ENCODE measurements at regions not wholly inside any gene's neighbourhood (a gene's known extent, or its start where the extent isn't known, plus 50 kb on each side); places are given as distances from the start of the nearest gene placed in this dataset.
"Not testable (repeated sequence)": the region's sequence is repeated elsewhere in the genome, so short reads cannot be mapped to it uniquely, and the experiment has no call there.

DNA sequence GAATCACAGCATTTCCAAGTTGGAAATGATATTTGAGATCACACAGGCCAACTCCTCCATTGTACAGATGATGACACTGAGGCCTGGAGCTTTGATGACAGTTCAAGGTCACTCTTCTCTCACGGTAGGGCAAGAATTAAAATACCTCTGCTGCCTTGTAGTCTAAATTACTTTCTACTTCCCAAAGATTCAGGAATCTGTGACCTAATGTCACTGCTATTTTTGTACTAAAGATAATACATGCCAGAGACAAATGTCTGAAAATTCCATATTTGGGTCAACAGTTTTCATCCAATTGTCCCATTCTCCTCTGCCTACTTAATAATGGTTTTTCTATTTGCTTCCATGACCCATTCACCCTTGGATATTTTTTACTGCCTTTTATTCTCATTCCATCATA lies 160.0 kb downstream of the SOD2 start:
- DNase-seq, result no peak
- intact Hi-C loops (cut with micrococcal nuclease), result no loop called here

DNA sequence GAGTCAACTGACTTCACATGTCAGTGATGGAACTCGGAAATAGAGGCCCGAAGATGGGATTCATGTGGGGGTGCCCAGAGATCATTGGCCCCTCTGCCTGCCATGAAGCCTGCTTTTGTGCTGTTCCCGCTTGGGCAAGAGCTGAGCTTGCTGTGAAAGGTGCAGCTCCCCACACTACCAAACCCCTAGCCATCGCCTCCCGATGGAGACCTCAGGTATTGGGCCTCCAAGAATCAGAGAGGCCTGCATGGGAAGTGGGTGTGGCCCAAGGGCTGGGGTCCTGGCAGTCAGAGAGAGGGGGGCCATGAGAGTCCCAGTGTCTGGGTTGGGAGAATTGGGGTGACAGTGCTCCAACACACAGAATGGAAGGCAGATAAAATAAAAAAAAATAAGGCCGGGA lies 160.9 kb downstream of the SOD2 start:
- DNase-seq (no peak), ATAC-seq (no peak)
- intact Hi-C loops (cut with micrococcal nuclease), result no loop called here

More for the DNA sequence above, 160.0 kb downstream of the SOD2 start:
- ATAC-seq, result no peak

DNA sequence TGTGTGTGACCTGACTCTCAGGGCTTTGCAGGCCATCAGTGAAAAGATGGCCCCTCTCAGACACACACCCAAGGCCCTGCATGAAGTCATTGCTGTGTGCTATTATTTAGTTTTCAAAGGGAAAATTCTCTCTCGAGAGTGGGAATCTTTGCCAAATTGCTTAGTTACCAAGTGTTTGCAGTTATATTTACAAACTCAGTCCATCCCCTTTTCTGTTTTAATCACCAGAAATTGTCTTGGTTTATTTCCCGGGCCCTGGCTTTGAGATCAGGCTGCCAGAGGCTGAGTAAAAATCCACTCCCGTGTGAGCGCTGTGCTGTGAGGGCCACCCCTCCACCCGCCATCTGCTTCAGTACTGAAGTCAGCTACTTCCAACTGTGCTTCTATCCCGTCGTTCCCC lies 163.1 kb downstream of the SOD2 start:
- DNase-seq (peak; percentile 49), ATAC-seq (peak; percentile 87)
- intact Hi-C loops (cut with micrococcal nuclease), result no loop called here

DNA sequence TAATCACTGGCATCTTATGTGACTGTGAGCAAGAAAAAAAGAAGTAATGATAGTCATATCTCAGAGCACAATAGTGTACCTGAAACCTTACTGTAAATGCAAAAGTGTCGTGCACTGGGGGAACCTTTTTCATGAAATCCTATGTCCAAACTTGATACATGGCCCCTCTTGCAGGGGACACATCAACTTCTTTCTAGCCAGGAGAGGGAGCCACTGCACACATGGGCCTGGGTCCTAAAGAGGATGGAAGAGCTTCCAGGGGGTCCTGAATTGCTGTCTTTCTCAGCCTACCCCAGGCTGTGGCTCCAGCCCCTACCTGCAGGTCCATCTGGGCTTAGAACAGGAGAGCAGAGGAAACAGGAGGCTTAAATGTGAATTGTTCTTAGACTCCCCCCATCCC lies 165.7 kb downstream of the SOD2 start:
- intact Hi-C loops (cut with micrococcal nuclease), result no loop called here
- DNase-seq (no peak), ATAC-seq (no peak)

DNA sequence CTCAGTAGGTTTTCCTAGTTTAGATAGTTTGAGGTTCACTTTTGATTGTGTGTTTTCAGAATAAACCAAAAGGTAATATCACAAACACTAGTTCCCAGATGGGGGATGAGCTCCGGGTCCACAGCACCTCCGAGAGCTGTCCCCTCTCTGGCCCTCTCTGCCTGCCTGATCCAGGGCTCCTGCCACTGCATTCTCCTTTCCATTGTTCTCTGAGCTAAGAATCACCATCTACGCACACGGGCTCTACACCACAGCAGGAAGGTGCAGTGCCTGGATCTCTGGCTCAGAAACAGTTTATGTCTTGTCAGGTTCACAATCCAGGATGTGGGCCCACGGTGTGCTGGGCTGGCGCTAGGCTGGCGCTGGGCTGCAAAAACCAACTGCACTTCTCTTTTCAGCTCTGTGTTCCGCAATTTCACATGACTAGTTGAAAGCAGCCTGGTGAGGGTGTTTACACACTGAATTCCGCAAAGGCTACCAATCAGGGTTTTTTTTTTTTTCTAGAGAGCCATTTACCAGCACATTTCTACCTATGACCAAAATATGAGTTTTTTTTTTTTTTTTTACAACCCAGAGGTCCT lies 167.5 kb downstream of the SOD2 start:
- DNase-seq (no peak), ATAC-seq (no peak)
- intact Hi-C loops (cut with micrococcal nuclease), result no loop called here

DNA sequence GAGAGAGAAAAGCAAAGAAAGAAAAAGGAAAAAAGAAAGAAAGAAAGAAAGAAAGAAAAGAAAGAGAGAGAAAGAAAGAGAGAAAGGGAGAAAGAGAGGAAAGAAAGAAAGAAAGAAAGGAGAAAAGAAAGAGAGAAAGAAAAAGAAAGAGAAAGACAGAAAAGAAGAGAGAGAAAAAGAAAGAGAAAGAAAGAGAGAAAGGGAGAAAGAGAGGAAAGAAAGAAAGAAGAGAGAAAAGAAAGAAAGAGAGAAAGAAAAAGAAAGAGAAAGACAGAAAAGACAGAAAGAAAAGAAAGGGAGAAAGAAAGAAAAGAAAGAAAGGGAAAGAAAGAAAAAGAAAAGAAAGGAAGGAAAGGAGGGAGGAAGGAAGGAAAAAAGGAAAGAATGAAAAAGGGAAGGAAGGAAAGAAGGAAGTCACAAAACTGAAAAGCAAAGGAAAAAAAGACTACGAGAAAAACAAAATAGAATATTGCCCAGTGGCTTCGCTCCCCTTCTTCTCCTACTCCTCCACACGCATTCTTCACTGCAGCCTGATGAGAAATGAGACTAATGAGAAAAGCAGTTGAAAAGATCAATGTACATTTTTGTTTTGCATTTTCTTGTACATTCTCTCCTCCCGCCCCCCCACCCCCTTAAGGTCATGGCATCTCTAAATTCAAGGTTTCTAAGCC lies 170.0 kb downstream of the SOD2 start:
- intact Hi-C loops (cut with micrococcal nuclease), result no loop called here
- DNase-seq (no peak), ATAC-seq (no peak)

DNA sequence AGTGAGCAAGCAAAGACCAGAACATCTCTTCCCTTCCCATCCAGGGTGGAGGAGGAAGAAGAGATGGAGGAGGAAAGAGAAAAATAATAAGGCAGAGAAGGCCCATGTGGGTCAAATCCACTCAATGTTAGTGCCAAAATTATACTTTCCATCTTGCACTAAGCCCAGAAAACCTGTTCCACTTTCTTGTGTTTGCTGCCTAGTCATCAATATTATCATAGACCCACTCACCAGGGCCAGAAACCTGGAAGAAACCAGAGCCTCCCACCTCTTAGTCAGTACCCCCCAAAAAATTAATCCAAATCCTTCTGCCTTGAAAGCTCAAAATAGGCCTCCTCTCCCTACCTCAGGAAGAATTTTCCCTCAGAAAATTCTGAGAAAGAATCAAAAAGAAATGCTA lies 171.1 kb downstream of the SOD2 start:
- intact Hi-C loops (cut with micrococcal nuclease), result no loop called here
- ATAC-seq (no peak), DNase-seq (no peak)

DNA sequence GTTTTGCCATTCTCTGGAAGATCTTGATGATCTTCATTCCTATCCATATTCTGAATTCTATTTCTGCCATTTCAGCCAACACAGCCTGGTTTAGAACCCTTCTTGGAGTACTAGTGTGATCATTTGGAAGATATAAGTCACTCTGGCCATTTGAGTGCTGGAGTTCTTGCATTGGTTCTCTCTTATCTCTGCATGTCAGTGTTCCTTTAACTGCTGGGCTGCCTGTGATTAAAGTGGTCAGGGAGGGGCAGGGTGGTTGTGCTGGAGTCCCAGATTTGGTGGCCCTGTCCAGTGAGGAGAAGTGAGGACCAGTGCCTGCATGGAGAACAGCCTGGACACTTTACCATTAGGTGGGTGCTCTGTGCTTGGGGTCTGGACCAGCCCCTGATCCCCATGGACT lies 173.0 kb downstream of the SOD2 start:
- DNase-seq (no peak), ATAC-seq (no peak)
- intact Hi-C loops (cut with micrococcal nuclease), result no loop called here

DNA sequence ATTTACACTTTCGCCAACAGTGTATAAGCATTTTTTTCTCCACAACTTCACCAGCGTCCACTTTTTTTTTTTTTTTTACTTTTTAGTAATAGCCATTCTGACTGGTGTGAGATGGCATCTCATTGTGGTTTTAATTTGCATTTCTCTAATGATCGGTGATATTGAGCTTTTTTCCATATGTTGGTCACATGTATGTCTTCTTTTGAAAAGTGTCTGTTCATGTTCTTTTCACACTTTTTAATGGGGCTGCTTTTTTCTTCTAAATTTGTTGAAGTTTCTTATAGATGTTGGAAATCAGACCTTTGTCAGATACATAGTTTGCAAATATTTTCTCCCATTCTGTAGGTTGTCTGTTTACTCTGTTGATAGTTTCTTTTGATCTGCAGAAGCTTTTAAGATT lies 177.2 kb downstream of the SOD2 start:
- DNase-seq; intact Hi-C loops (cut with micrococcal nuclease); ATAC-seq: not testable (repeated sequence)

DNA sequence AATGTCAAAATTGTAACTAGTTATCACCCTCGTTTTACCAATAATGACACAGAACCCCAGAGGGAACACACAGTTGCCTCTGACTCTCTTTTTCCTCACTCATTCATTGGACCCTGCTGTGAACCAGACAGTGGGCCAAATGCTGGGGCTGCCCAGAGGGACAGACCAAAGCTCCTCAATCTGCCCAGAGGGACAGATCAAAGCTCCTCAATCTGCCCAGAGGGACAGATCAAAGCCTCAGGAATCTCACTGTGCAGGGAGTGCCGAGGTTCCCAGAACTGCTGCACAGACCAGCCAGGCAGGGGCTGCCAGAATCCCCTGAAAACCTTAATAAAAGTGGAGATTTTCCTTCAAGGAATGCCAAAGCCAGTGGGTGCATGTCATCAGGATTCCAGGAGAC lies 179.1 kb downstream of the SOD2 start:
- intact Hi-C loops (cut with micrococcal nuclease), result no loop called here

DNA sequence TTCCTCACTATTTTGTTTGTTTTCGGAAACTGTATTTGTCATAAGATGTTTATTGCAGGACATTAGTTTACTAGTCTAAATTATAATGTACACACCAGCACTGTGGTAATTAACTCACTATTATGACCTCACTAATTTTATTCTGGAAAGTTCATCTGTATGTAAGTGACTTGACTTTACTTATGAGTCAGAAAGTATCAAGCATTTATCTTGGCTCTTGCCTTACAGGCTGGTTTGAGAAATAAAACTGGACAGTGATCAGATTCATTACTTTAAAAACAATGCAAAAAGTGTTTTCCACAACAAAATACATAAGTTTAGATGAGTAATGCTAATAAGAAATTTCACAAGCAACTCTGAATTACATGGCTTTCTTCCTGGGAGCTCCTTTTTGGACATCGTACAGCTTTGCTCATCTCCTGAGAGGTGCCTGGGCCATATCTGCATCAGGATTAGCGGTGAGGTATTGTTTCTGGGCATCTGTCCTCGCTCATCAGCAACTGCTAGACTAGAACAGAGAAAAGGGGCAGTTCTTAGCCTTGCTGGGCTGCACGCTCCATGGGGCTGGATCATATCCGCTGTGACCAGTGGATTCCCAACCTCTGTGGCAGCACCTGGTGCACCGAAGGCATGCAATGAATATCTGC lies 179.8 kb downstream of the SOD2 start:
- DNase-seq (no peak), ATAC-seq (no peak)
- intact Hi-C loops (cut with micrococcal nuclease), result no loop called here

More for the DNA sequence above, 179.1 kb downstream of the SOD2 start:
- ATAC-seq (no peak), DNase-seq (no peak)

DNA sequence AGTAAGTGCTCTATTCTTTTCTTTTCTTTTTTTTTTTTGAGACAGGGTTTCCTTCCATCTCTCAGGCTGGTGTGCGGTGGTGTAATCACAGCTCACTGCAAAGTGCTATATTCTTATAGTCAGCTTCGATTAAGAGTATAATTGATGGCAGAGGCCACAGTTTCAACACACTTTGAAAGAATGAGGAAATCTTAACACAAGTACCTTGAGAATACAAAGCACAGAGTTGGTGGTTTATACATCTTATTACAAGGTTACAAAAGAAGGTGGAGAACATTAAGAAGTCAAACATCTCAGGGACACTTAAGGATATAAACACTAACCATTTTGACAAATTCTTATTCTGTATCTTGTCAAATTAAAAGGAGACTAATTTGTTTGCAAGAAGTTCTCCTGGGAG lies 180.5 kb downstream of the SOD2 start:
- ATAC-seq (no peak), DNase-seq (no peak)
- intact Hi-C loops (cut with micrococcal nuclease), result no loop called here

DNA sequence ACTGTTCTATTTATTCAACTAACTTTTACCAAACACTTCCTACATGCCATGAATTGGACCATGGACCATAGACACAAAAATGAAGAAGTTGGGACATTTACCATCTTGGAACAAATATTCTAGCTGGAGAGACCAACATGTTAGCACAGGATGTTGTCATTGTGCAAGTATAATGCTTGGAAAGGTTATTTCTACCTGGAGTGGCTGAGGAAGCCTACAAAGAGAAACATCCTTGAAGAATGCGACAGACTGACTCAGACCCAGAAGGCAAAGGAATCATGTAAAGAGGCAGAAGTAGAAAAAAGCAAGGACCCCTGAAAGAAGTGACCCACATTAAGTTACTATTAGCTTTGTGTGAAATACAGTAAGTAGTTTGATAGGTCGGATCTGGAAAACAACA lies 180.9 kb downstream of the SOD2 start:
- DNase-seq, result no peak
- no peak for ATAC-seq
- intact Hi-C loops (cut with micrococcal nuclease), result no loop called here

DNA sequence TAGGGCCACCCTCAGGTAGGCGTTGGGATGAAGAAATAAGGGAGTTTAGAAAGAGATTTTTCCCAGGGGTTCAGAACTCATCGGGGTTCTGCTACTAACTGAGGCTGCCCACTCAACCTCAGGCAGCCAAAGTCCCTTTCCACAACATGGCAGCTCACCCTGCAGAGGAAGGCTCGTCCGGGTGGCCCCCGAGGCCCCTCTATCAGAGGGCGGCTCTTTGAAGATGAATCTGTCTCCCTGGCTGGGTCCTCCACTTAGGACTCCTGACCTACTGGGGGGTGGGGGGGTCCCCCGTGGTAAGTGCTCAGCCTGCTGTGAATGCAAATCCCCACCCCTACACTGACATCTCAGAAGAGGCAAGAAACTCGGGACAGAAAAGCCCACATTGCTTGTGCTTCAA lies 182.9 kb downstream of the SOD2 start:
- intact Hi-C loops (cut with micrococcal nuclease), result no loop called here
- DNase-seq (no peak), ATAC-seq (no peak)

DNA sequence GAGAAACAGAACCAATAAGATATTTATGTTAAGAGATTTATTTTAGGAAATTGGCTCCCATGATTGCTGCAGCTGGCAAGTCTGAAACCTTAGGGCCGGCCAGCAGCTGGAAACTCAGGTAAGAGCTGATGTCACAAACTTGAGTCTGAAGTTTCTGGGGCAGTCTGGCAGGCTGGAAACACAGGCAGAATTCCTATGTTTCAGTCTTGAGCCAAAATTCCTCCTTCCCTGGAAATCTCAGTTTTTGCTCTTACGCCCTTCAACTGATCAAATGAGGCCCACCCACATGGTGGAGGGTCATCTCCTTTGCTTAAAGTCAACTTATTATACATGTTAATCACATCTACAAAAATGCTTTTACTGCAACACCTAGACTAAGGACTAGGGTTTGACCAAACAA lies 184.1 kb downstream of the SOD2 start:
- ATAC-seq, result no peak
- intact Hi-C loops (cut with micrococcal nuclease), result no loop called here
- DNase-seq, result no peak

DNA sequence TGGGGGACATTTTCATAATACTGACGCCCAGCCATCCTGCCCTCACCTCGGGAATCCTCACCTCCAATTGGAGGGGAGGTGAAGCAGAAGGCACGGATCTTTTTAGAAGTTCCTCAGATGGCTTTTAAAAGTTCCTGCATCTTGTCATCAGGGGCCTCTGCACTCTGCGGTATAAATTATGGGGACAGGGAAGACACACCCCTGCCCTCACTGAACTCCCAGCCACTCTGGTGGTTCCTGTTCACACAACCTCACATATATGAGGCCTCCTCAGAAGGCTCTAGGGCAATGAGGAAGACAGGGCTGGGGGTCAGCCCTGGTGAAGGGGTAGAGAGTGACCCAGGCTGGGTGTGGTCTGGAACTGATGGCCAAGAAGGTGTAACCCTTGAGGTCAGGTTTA lies 187.0 kb downstream of the SOD2 start:
- DNase-seq (no peak), ATAC-seq (no peak)
- intact Hi-C loops (cut with micrococcal nuclease), result no loop called here

DNA sequence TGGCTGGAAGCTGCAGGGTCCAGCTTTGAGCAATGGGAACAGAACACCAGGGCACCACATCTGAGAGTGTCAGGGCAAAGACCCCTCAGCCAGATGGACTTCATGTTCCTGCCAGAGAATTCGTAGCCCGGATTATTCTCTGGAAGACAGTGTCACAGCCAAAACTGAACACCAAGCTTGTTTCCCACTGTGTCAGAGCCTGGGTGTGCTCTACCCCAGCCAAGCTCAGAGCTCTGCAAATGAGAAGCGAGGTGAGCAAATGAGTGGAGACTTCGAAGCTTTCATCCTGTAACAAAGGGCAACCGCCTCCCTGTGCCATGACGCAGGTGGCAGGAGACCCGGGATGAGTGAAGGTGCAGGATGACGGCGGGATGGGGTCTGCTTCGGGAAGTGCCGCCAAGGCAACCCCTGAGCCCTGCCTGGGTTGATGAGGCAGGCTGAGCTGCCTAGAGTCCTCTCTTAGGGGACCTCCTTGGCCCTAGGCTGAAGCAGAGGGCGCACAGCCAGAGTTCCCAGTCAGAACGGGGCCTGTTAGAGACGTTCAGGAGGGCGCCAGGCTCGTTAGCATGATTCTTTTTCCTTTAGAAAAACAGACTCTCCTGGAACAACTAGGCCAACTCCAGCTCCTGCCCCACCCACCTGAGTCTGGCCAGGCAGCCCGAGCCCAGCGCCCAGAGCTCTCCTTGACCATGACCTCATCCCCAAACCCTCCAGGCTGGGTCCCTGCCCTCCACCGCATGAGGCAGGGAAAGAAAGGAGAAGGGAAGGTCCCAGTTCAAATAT lies 187.7 kb downstream of the SOD2 start:
- intact Hi-C loops (cut with micrococcal nuclease), result no loop called here
- ATAC-seq (peak; percentile 93), DNase-seq (peak; percentile 77)

DNA sequence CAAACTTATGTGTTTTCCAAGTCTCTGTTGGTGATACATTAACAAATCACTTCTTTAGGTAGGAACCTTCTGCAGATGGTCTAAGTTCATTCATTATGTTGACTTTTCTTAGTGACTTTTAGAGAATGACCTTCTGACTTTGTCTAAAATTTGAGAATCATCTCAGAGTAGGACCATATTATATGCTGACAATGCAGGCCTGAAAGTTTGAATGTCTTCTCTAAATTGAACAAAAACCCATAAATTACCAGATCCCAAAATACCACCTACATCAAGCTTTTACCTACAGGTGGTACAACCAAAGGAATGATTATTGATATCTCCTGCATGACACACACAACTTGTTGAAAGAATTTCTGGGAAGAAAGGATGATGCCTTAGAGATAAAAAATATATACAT lies 191.5 kb downstream of the SOD2 start:
- ATAC-seq (no peak), DNase-seq (no peak)
- intact Hi-C loops (cut with micrococcal nuclease), result no loop called here

DNA sequence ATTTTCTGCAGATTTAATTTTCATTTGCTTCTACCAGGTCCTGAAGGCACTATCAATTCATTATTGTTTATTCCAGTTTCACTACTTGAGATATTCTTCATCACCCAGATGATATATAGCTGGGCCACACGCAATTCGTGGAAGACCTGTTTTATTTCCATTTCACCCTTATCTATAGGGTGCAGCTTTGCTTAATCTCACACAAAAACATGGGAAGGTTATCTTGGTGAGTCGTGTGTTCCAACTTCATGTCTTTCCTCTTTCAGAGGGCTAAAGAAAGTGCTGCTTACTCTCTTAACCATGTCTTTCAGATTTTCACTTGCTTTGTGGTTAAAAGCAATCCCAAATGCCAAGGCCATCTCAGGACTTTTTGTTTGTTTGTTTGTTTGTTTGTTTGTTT lies 194.0 kb downstream of the SOD2 start:
- intact Hi-C loops (cut with micrococcal nuclease), result no loop called here
- ATAC-seq (no peak), DNase-seq (no peak)

DNA sequence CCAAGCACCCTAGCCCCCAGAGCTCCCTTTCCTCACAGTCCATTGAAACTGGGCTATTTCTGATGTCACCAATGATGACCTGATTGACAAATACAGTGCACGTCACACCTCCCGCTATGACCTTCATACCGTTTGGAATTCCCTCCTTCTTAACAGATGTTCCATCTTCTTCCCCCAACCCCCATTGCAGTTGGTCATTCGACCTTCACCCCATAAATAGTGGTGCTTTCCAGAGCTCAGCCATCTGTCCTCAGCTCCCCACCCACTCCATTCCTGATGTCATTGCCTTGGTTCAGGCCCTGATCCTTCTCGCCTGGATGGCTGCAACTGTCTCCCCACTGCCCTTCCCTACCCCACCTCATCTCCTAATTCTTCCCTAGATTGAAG lies 198.5 kb downstream of the SOD2 start:
- intact Hi-C loops (cut with micrococcal nuclease), result no loop called here
- ATAC-seq (peak; percentile 61), DNase-seq (no peak)
